CD4-positive, alpha-beta memory T cell (primary cell): ENCODE measurements at regions not wholly inside any gene's neighbourhood (a gene's known extent, or its start where the extent isn't known, plus 50 kb on each side); places are given as distances from the start of the nearest gene placed in this dataset.
A peak's percentile ranks its signal among the peaks of the same experiment; 100 is the strongest.

Source experiments
- CTCF ChIA-PET: fragments of 350-600 bp; sonication (Branson Sonifier 250); formaldehyde crosslinking; loops from one replicate; lab custom pipeline; 2021; ENCODE audit warnings: inconsistent platforms; ENCODE audit not compliant: partially characterized antibody; lab: Charles Lee
- POLR2A ChIA-PET: fragments of 350-600 bp; sonication (Branson Sonifier 250); formaldehyde crosslinking; loops from one replicate; lab custom pipeline; 2021; ENCODE audit not compliant: partially characterized antibody; lab: Charles Lee
- DNase-seq, 5 donors: peaks; one replicate each; pipeline versions ENCODE4 v3.0.0 to v3.0.0-alpha.2; 2020 to 2022; ENCODE audit warnings: mixed read lengths in 1 of 5
- H3K27ac ChIP-seq: one replicate; pipeline ENCODE4 v1.7.0; 2013; ENCODE audit warnings: low read depth, low read length
- H3K27me3 ChIP-seq: 2 replicates; pipeline ENCODE4 v1.7.0; 2013; ENCODE audit warnings: mild to moderate bottlenecking, low read length, moderate library complexity; ENCODE audit not compliant: insufficient read depth
- H3K36me3 ChIP-seq: 2 replicates; pipeline ENCODE4 v1.7.0; 2013; ENCODE audit warnings: mild to moderate bottlenecking, low read length, moderate library complexity; ENCODE audit not compliant: insufficient read depth
- H3K4me1 ChIP-seq: 2 replicates; pipeline ENCODE4 v1.7.0; 2013; ENCODE audit warnings: mild to moderate bottlenecking, low read length, moderate library complexity; ENCODE audit not compliant: insufficient read depth
- H3K4me3 ChIP-seq, 2 donors: one replicate each; pipeline ENCODE4 v1.7.0; 2013; ENCODE audit warnings: low read length in 2 of 2, mild to moderate bottlenecking in 1 of 2
- H3K9me3 ChIP-seq, 2 donors: one replicate each; pipeline ENCODE4 v1.7.0; 2013; ENCODE audit warnings: low read length in 2 of 2, control low read depth in 1 of 2; ENCODE audit not compliant: control insufficient read depth in 1 of 2
- H3K27ac Mint-ChIP-seq, 7 donors: one replicate each; pipeline ENCODE4 v1.8.0; 2020 to 2021; ENCODE audit warnings: mixed read lengths in 7 of 7, mild to moderate bottlenecking in 6 of 7, inconsistent platforms in 3 of 7, moderate library complexity in 3 of 7
- H3K27me3 Mint-ChIP-seq, 2 donors: one replicate each; pipeline ENCODE4 v1.8.0; 2020 to 2021; ENCODE audit warnings: mixed read lengths in 2 of 2
- H3K36me3 Mint-ChIP-seq, 2 donors: one replicate each; pipeline ENCODE4 v1.8.0; 2020 to 2021; ENCODE audit warnings: mixed read lengths in 2 of 2, inconsistent platforms in 1 of 2, mild to moderate bottlenecking in 1 of 2
- H3K4me1 Mint-ChIP-seq, 4 donors: one replicate each; pipeline ENCODE4 v1.8.0; 2020 to 2021; ENCODE audit warnings: mixed read lengths in 4 of 4, mild to moderate bottlenecking in 1 of 4
- H3K4me3 Mint-ChIP-seq, 8 donors: one replicate each; pipeline ENCODE4 v1.8.0; 2020 to 2021; ENCODE audit warnings: mixed read lengths in 8 of 8, mild to moderate bottlenecking in 7 of 8, moderate library complexity in 6 of 8, inconsistent platforms in 3 of 8
- H3K9me3 Mint-ChIP-seq, 8 donors: one replicate each; pipeline ENCODE4 v1.8.0; 2020 to 2021; ENCODE audit warnings: mixed read lengths in 8 of 8, mild to moderate bottlenecking in 5 of 8, inconsistent platforms in 3 of 8, moderate library complexity in 1 of 8
- intact Hi-C: fragments of 100-400 bp; cut with micrococcal nuclease; formaldehyde crosslinking; loops from one replicate; pipeline ENCODE4 v1.15.1; 2023

- no peaks in the 10 kb centered on the region for H3K36me3 Mint-ChIP-seq
- H3K36me3 ChIP-seq = no peaks in the 10 kb centered on the region
- no peaks in the 10 kb centered on the region for H3K9me3 Mint-ChIP-seq
- peaks cover 0 to 11% (median 3%) of the 10 kb centered on the region in 4 donors for H3K4me1 Mint-ChIP-seq
- H3K27me3 ChIP-seq = no peaks in the 10 kb centered on the region
- no peaks in the 10 kb centered on the region for H3K9me3 ChIP-seq
- intact Hi-C loops = no loop called here
- H3K4me3 ChIP-seq = no peak overlapping the region
- no peaks in the 10 kb centered on the region for H3K4me1 ChIP-seq
- H3K4me3 Mint-ChIP-seq = no peak overlapping the region
- H3K27ac ChIP-seq = no peak overlapping the region
- DNase-seq = no peak
- ChIA-PET POLR2A (interaction anchor here (2.6 kb wide), 1 partner anchor 10 kb away, joined by 11 read pairs; no protein-coding TSS in a partner anchor), CTCF (no interaction called here)
- no peak overlapping the region for H3K27ac Mint-ChIP-seq
- peaks cover 2 to 10% of the 10 kb centered on the region in 2 donors for H3K27me3 Mint-ChIP-seq
These were observed 63.1 kb upstream of the RANBP6 start for GRCh38 chr9:6078382-6079105.

- Histone ChIP-seq H3K27me3 (no peaks in the 10 kb centered on the region), H3K4me3 (no peak overlapping the region), H3K4me1 (no peaks in the 10 kb centered on the region), H3K27ac (no peak overlapping the region), H3K36me3 (no peaks in the 10 kb centered on the region), H3K9me3 (no peaks in the 10 kb centered on the region)
- H3K4me1 Mint-ChIP-seq = peaks cover 0 to 11% (median 3%) of the 10 kb centered on the region in 4 donors
- H3K4me3 Mint-ChIP-seq = no peak overlapping the region
- no peaks in the 10 kb centered on the region for H3K9me3 Mint-ChIP-seq
- no peak overlapping the region for H3K27ac Mint-ChIP-seq
- intact Hi-C loops = no loop called here
- CTCF ChIA-PET = no interaction called here
- no peaks in the 10 kb centered on the region for H3K36me3 Mint-ChIP-seq
- POLR2A ChIA-PET = no interaction called here
- peaks cover 2 to 10% of the 10 kb centered on the region in 2 donors for H3K27me3 Mint-ChIP-seq
- DNase-seq = no peak
These were observed 61.4 kb upstream of the RANBP6 start for GRCh38 chr9:6076851-6077250.

- Histone ChIP-seq H3K27me3 (no peaks in the 10 kb centered on the region), H3K4me3 (no peak overlapping the region), H3K36me3 (no peaks in the 10 kb centered on the region), H3K9me3 (no peaks in the 10 kb centered on the region), H3K4me1 (peaks cover 11% of the 10 kb centered on the region), H3K27ac (no peak overlapping the region)
- Mint-ChIP-seq H3K27ac (no peak overlapping the region), H3K4me3 (no peak overlapping the region), H3K36me3 (peaks cover 0 to 8% of the 10 kb centered on the region in 2 donors), H3K27me3 (peaks cover 0 to 2% of the 10 kb centered on the region in 2 donors), H3K4me1 (peaks cover 5 to 17% (median 9%) of the 10 kb centered on the region in 4 donors), H3K9me3 (peaks cover 0 to 2% (median 0%) of the 10 kb centered on the region in 8 donors)
- no peak for DNase-seq
- CTCF ChIA-PET = no interaction called here
- POLR2A ChIA-PET = no interaction called here
- intact Hi-C loops = no loop called here
These were observed 58.3 kb upstream of the RANBP6 start for GRCh38 chr9:6073731-6074130.

- POLR2A ChIA-PET = no interaction called here
- Histone ChIP-seq H3K4me1 (peaks cover 17% of the 10 kb centered on the region), H3K27me3 (no peaks in the 10 kb centered on the region), H3K27ac (no peak overlapping the region), H3K9me3 (no peaks in the 10 kb centered on the region), H3K4me3 (no peak overlapping the region), H3K36me3 (no peaks in the 10 kb centered on the region)
- Mint-ChIP-seq H3K27ac (no peak overlapping the region), H3K9me3 (peaks cover 0 to 2% (median 0%) of the 10 kb centered on the region in 8 donors), H3K4me1 (peaks cover 8 to 26% (median 15%) of the 10 kb centered on the region in 4 donors), H3K36me3 (peaks cover 0 to 9% of the 10 kb centered on the region in 2 donors), H3K27me3 (no peaks in the 10 kb centered on the region), H3K4me3 (peak overlapping the region in 1 of 8 donors; percentile 12)
- CTCF ChIA-PET = interaction anchor here (4.6 kb wide), 1 partner anchor 19 kb away, joined by 20 read pairs; no protein-coding TSS in a partner anchor
- DNase-seq = no peak
- intact Hi-C loops = no loop called here
These were observed 57.4 kb upstream of the RANBP6 start for GRCh38 chr9:6072865-6073264.

- no peaks in the 10 kb centered on the region for H3K36me3 ChIP-seq
- ChIA-PET POLR2A (no interaction called here), CTCF (interaction anchor here (4.6 kb wide), 1 partner anchor 18 kb away, joined by 20 read pairs; no protein-coding TSS in a partner anchor)
- peaks cover 0 to 9% of the 10 kb centered on the region in 2 donors for H3K36me3 Mint-ChIP-seq
- peaks cover 17% of the 10 kb centered on the region for H3K4me1 ChIP-seq
- H3K4me3 Mint-ChIP-seq = no peak overlapping the region
- H3K9me3 ChIP-seq = no peaks in the 10 kb centered on the region
- peaks cover 0 to 2% (median 0%) of the 10 kb centered on the region in 8 donors for H3K9me3 Mint-ChIP-seq
- H3K27me3 Mint-ChIP-seq = no peaks in the 10 kb centered on the region
- no peaks in the 10 kb centered on the region for H3K27me3 ChIP-seq
- H3K4me1 Mint-ChIP-seq = peaks cover 8 to 30% (median 16%) of the 10 kb centered on the region in 4 donors
- no peak overlapping the region for H3K27ac Mint-ChIP-seq
- DNase-seq = no peak
- no peak overlapping the region for H3K27ac ChIP-seq
- no peak overlapping the region for H3K4me3 ChIP-seq
- intact Hi-C loops = no loop called here
These were observed 57.0 kb upstream of the RANBP6 start for GRCh38 chr9:6072453-6072852.

GRCh38 chr9:6068983-6069382, 53.6 kb upstream of the RANBP6 start:
- Histone ChIP-seq H3K9me3 (no peaks in the 10 kb centered on the region), H3K27me3 (no peaks in the 10 kb centered on the region), H3K27ac (peak overlapping the region; percentile 1), H3K4me3 (peak overlapping the region in 1 of 2 donors; percentile 15), H3K4me1 (peaks cover 17% of the 10 kb centered on the region), H3K36me3 (no peaks in the 10 kb centered on the region)
- Mint-ChIP-seq H3K4me3 (peak overlapping the region in 7 of 8 donors; percentile 33 to 79 (median 72)), H3K36me3 (peaks cover 0 to 16% of the 10 kb centered on the region in 2 donors), H3K27me3 (no peaks in the 10 kb centered on the region), H3K9me3 (peaks cover 0 to 6% (median 2%) of the 10 kb centered on the region in 8 donors), H3K27ac (peak overlapping the region; percentile 50 to 98 (median 91)), H3K4me1 (peaks cover 10 to 34% (median 16%) of the 10 kb centered on the region in 4 donors)
- intact Hi-C loops = no loop called here
- DNase-seq = peak; percentile 55 to 76 (median 68)
- CTCF ChIA-PET = interaction anchor here (0.7 to 4.6 kb wide), 4 partner anchors 15 to 183 kb away, joined by 3 to 20 read pairs (median 3); partner anchors contain the start of gene RANBP6
- POLR2A ChIA-PET = interaction anchor here (0.7 to 3.0 kb wide), 5 partner anchors 11 to 1093 kb away, joined by 3 to 15 read pairs (median 11); partner anchors contain the start of gene UHRF2

- Mint-ChIP-seq H3K27me3 (peaks cover 0 to under 1% of the 10 kb centered on the region in 2 donors), H3K4me3 (no peak overlapping the region), H3K27ac (peak overlapping the region in 3 of 7 donors; percentile 20 to 49 (median 28)), H3K36me3 (peaks cover 0 to 17% of the 10 kb centered on the region in 2 donors), H3K4me1 (peaks cover 14 to 46% (median 20%) of the 10 kb centered on the region in 4 donors), H3K9me3 (peaks cover 0 to 10% (median 2%) of the 10 kb centered on the region in 8 donors)
- H3K36me3 ChIP-seq = no peaks in the 10 kb centered on the region
- DNase-seq = no peak
- H3K9me3 ChIP-seq = no peaks in the 10 kb centered on the region
- ChIA-PET POLR2A (interaction anchor here (2.3 to 3.0 kb wide), 3 partner anchors 12 to 345 kb away, joined by 11 to 15 read pairs (median 11); partner anchors contain the start of gene UHRF2), CTCF (interaction anchor here (1.0 to 1.3 kb wide), 2 partner anchors 13 to 181 kb away, joined by 3 to 4 read pairs; no protein-coding TSS in a partner anchor)
- H3K4me1 ChIP-seq = peaks cover 27% of the 10 kb centered on the region
- H3K4me3 ChIP-seq = no peak overlapping the region
- intact Hi-C loops = no loop called here
- H3K27me3 ChIP-seq = no peaks in the 10 kb centered on the region
- no peak overlapping the region for H3K27ac ChIP-seq
These were observed 52.0 kb upstream of the RANBP6 start for GRCh38 chr9:6067426-6067825.
